ENCODE measurements at regions not wholly inside any gene's neighbourhood (a gene's known extent, or its start where the extent isn't known, plus 50 kb on each side); places are given as distances from the start of the nearest gene placed in this dataset.

DNA sequence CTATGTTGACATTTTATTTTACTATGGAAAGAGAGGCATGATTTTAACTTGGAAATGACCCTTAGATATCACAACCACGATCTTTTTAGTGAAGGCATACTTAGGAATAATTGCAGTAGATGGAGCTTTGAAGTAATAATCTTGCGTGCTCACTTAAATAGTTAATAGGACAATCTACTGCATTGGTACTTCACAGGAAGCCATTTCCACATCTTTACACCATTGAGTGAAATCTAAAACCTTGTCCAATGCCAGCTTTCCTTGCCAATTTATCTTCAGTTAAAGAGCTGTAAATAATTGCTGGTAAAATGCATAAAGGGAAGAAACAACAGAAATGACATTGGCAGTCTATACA lies 586.3 kb downstream of the ADGRL2 start:
- TF ChIP-seq, protein P1, sequence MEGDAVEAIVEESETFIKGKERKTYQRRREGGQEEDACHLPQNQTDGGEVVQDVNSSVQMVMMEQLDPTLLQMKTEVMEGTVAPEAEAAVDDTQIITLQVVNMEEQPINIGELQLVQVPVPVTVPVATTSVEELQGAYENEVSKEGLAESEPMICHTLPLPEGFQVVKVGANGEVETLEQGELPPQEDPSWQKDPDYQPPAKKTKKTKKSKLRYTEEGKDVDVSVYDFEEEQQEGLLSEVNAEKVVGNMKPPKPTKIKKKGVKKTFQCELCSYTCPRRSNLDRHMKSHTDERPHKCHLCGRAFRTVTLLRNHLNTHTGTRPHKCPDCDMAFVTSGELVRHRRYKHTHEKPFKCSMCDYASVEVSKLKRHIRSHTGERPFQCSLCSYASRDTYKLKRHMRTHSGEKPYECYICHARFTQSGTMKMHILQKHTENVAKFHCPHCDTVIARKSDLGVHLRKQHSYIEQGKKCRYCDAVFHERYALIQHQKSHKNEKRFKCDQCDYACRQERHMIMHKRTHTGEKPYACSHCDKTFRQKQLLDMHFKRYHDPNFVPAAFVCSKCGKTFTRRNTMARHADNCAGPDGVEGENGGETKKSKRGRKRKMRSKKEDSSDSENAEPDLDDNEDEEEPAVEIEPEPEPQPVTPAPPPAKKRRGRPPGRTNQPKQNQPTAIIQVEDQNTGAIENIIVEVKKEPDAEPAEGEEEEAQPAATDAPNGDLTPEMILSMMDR (IDR thresholded peaks at IDR 0.05), result no peak
- TF ChIP-seq POLR2A (IDR thresholded peaks at IDR 0.05), result no peak

All from right lobe of liver (tissue), 4 donors.